ENCODE measurements at regions not wholly inside any gene's neighbourhood (a gene's known extent, or its start where the extent isn't known, plus 50 kb on each side); places are given as distances from the start of the nearest gene placed in this dataset.
"Not testable (repeated sequence)": the region's sequence is repeated elsewhere in the genome, so short reads cannot be mapped to it uniquely, and the experiment has no call there.

DNA sequence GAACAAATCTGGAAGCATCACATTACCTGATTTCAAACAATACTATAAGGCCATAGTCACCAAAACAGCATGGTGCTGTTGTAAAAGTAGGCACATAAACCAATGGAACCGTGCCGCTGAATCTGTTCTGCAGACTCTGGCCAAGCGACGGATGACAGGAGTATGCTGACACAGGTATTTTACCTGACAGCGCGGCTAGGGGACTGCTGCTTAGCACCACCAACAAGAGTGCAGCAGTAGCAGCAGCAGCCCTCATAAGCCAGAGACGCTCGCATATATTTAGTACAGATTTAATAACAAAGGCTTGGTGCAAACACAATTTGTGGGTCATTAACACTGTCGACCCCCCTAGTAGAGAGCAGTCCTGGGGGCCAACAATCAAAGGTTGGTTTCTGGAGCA lies 677.6 kb upstream of the LMO3 start:
- no peak for FAIRE-seq
- intact Hi-C loops (cut with micrococcal nuclease): no loop called here
- ATAC-seq: no peak
- Histone ChIP-seq H3K9me3 (replicated peaks; ENCODE audit: control insufficient read depth, insufficient read depth, low read depth, low read length) (no peaks in the 10 kb centered on the region), H4K20me1 (replicated peaks; ENCODE audit: control insufficient read depth, insufficient read depth, low read length) (no peaks in the 10 kb centered on the region), H3K9me1 (ENCODE audit: control insufficient read depth, insufficient read depth, low read length) (no peaks in the 10 kb centered on the region), H3K27ac (ENCODE audit: extremely low read depth, low read depth, low read length) (no peak overlapping the region), H2AFZ (ENCODE audit: low read depth, low read length) (no peak overlapping the region), H3K36me3 (ENCODE audit: control insufficient read depth, insufficient read depth, low read length) (no peaks in the 10 kb centered on the region), H3K4me3 (no peak overlapping the region), H3K27me3 (ENCODE audit: control insufficient read depth in 2 of 2, insufficient read depth in 2 of 2, low read length in 2 of 2) (no peaks in the 10 kb centered on the region), H3K4me1 (replicated peaks in 1 of 2; ENCODE audit: control insufficient read depth in 2 of 2, insufficient read depth in 2 of 2, low read length in 2 of 2) (no peaks in the 10 kb centered on the region), H3K4me2 (ENCODE audit: insufficient read depth, low read length) (no peak overlapping the region), H3K9ac (ENCODE audit: insufficient read depth in 1 of 2, low read depth in 2 of 2, low read length in 2 of 2) (no peak overlapping the region), H3K79me2 (ENCODE audit: control insufficient read depth, insufficient read depth, low read length) (no peaks in the 10 kb centered on the region)
- in situ Hi-C loops (cut with MboI): no loop called here
- WGBS (ENCODE audit: insufficient coverage, low coverage, missing lambda C conversion rate): 6% methylated on average over 8 of the region's 9 CpGs
- no TSS peak for BruUV-seq (replicated peaks)
- ChIA-PET POLR2A (no interaction called here), CTCF (ENCODE audit: low intra/inter-chr PET ratio) (no interaction called here)
- TF ChIP-seq, protein P1, sequence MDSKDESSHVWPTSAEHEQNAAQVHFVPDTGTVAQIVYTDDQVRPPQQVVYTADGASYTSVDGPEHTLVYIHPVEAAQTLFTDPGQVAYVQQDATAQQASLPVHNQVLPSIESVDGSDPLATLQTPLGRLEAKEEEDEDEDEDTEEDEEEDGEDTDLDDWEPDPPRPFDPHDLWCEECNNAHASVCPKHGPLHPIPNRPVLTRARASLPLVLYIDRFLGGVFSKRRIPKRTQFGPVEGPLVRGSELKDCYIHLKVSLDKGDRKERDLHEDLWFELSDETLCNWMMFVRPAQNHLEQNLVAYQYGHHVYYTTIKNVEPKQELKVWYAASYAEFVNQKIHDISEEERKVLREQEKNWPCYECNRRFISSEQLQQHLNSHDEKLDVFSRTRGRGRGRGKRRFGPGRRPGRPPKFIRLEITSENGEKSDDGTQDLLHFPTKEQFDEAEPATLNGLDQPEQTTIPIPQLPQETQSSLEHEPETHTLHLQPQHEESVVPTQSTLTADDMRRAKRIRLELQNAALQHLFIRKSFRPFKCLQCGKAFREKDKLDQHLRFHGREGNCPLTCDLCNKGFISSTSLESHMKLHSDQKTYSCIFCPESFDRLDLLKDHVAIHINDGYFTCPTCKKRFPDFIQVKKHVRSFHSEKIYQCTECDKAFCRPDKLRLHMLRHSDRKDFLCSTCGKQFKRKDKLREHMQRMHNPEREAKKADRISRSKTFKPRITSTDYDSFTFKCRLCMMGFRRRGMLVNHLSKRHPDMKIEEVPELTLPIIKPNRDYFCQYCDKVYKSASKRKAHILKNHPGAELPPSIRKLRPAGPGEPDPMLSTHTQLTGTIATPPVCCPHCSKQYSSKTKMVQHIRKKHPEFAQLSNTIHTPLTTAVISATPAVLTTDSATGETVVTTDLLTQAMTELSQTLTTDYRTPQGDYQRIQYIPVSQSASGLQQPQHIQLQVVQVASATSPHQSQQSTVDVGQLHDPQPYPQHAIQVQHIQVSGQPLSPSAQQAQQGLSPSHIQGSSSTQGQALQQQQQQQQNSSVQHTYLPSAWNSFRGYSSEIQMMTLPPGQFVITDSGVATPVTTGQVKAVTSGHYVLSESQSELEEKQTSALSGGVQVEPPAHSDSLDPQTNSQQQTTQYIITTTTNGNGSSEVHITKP (IDR thresholded peaks at IDR 0.05; ENCODE audit: partially characterized antibody): no peak
- TF ChIP-seq GATA2 (CRISPR knock-in tag; IDR thresholded peaks at IDR 0.05): no peak
- TF ChIP-seq ETV6 (IDR thresholded peaks at IDR 0.05; ENCODE audit: borderline replicate concordance in 1 of 2, low read depth in 2 of 2, low read length in 1 of 2): no peak
- TF ChIP-seq ETV6 (CRISPR knock-in tag; IDR thresholded peaks at IDR 0.05; ENCODE audit: borderline replicate concordance): no peak
- TF ChIP-seq, protein P2, sequence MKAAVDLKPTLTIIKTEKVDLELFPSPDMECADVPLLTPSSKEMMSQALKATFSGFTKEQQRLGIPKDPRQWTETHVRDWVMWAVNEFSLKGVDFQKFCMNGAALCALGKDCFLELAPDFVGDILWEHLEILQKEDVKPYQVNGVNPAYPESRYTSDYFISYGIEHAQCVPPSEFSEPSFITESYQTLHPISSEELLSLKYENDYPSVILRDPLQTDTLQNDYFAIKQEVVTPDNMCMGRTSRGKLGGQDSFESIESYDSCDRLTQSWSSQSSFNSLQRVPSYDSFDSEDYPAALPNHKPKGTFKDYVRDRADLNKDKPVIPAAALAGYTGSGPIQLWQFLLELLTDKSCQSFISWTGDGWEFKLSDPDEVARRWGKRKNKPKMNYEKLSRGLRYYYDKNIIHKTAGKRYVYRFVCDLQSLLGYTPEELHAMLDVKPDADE (conservative IDR thresholded peaks at IDR 0.05; ENCODE audit: control insufficient read depth, low read depth, low read length): no peak
- TF ChIP-seq RBFOX2 (IDR thresholded peaks at IDR 0.05; ENCODE audit: low read depth, low read length): no peak
- no peak for DNase-seq (ENCODE audit: extremely low read depth in 1 of 4, low spot score in 3 of 4)

- POLR2A ChIA-PET; CTCF ChIA-PET (ENCODE audit: low intra/inter-chr PET ratio); ATAC-seq; H3K36me3 ChIP-seq (ENCODE audit: control insufficient read depth, insufficient read depth, low read length); H3K9me3 ChIP-seq (replicated peaks; ENCODE audit: control insufficient read depth, insufficient read depth, low read depth, low read length); intact Hi-C loops (cut with micrococcal nuclease); H3K4me2 ChIP-seq (ENCODE audit: insufficient read depth, low read length); H3K9me1 ChIP-seq (ENCODE audit: control insufficient read depth, insufficient read depth, low read length); BruUV-seq (replicated peaks); H3K4me3 ChIP-seq; FAIRE-seq; H3K9ac ChIP-seq (ENCODE audit: insufficient read depth in 1 of 2, low read depth in 2 of 2, low read length in 2 of 2); in situ Hi-C loops (cut with MboI); H3K79me2 ChIP-seq (ENCODE audit: control insufficient read depth, insufficient read depth, low read length); H3K27ac ChIP-seq (ENCODE audit: extremely low read depth, low read depth, low read length); H2AFZ ChIP-seq (ENCODE audit: low read depth, low read length); H3K4me1 ChIP-seq (replicated peaks in 1 of 2; ENCODE audit: control insufficient read depth in 2 of 2, insufficient read depth in 2 of 2, low read length in 2 of 2); H3K27me3 ChIP-seq (ENCODE audit: control insufficient read depth in 2 of 2, insufficient read depth in 2 of 2, low read length in 2 of 2); H4K20me1 ChIP-seq (replicated peaks; ENCODE audit: control insufficient read depth, insufficient read depth, low read length); DNase-seq (ENCODE audit: extremely low read depth in 1 of 4, low spot score in 3 of 4): not testable (repeated sequence)
Measured at GRCh38 chr12:17282169-17282568, 676.2 kb upstream of the LMO3 start.

All from K562 (cell line).